ENCODE measurements at regions not wholly inside any gene's neighbourhood (a gene's known extent, or its start where the extent isn't known, plus 50 kb on each side); places are given as distances from the start of the nearest gene placed in this dataset.

DNA sequence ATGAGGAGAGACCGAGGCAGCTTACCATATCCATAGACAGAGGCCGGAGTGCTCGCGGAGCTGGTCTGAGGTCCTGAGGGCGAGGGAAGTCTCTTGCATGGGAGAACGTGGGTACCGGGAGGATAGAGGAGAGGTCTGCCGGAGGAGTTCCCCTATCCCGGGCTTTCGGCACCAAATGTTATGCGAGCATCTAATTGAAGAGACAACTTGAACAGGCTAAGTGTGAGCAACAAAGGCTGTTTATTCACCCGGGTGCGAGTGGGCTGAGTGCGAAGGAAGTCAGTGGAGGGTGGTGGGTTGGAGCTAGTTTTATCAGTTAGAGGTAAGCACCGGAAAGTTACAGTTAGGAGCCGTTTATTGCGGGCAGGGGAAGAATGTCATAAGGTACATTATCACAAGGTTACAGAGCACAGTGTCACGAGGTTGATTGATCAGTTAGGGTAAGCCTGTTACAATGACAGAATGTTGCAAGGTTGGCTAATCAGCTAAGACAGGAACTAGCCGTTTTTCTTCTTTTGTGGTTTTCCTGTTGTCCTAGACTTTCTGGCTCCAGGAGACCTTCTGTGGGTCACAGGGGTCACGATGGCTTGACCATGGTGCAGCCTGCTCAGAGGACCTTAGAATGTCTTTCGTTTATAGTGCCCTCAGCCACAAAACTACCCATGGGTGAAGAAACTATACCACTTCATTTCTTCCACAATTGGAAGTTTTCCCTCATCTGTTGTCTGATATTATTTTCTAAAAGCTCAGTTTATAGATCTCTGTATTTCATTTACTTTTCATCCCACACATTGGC, 746.0 kb upstream of the ADGRB3 start (continued):
- peak; percentile 64 for TF ChIP-seq ZBTB40 (IDR thresholded peaks at IDR 0.05)
- TF ChIP-seq ZBTB40 (CRISPR knock-in tag; IDR thresholded peaks at IDR 0.05), result no peak
- no peak for TF ChIP-seq ZNF780A (CRISPR knock-in tag; IDR thresholded peaks at IDR 0.05)
- no peak for TF ChIP-seq CBX2 (IDR thresholded peaks at IDR 0.05; ENCODE audit: insufficient read depth, low read length, poor library complexity, severe bottlenecking)
- TF ChIP-seq NCOA4 (IDR thresholded peaks at IDR 0.05; ENCODE audit: partially characterized antibody), result no peak
- no peak for TF ChIP-seq HMG20B (CRISPR knock-in tag; IDR thresholded peaks at IDR 0.05)
- TF ChIP-seq PPARD (CRISPR knock-in tag; IDR thresholded peaks at IDR 0.05), result no peak
- no peak for TF ChIP-seq ZNF146 (CRISPR knock-in tag; IDR thresholded peaks at IDR 0.05; ENCODE audit: unreplicated experiment)
- TF ChIP-seq, protein P1, sequence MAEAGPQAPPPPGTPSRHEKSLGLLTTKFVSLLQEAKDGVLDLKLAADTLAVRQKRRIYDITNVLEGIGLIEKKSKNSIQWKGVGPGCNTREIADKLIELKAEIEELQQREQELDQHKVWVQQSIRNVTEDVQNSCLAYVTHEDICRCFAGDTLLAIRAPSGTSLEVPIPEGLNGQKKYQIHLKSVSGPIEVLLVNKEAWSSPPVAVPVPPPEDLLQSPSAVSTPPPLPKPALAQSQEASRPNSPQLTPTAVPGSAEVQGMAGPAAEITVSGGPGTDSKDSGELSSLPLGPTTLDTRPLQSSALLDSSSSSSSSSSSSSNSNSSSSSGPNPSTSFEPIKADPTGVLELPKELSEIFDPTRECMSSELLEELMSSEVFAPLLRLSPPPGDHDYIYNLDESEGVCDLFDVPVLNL (CRISPR knock-in tag; IDR thresholded peaks at IDR 0.05; ENCODE audit: low read depth), result 0 out of 2 replicates have a peak, but pooled peaks have one; percentile 33
- no peak for TF ChIP-seq POLR3A (IDR thresholded peaks at IDR 0.05; ENCODE audit: borderline replicate concordance, extremely low read depth, insufficient read depth, insufficient read length)
- peak; percentile 91 for TF ChIP-seq SUPT5H (IDR thresholded peaks at IDR 0.05)
- no peak for TF ChIP-seq RBM15 (IDR thresholded peaks at IDR 0.05; ENCODE audit: insufficient read depth, low read length)
- TF ChIP-seq STAT5B (CRISPR knock-in tag; IDR thresholded peaks at IDR 0.05), result no peak
- TF ChIP-seq, protein P2, sequence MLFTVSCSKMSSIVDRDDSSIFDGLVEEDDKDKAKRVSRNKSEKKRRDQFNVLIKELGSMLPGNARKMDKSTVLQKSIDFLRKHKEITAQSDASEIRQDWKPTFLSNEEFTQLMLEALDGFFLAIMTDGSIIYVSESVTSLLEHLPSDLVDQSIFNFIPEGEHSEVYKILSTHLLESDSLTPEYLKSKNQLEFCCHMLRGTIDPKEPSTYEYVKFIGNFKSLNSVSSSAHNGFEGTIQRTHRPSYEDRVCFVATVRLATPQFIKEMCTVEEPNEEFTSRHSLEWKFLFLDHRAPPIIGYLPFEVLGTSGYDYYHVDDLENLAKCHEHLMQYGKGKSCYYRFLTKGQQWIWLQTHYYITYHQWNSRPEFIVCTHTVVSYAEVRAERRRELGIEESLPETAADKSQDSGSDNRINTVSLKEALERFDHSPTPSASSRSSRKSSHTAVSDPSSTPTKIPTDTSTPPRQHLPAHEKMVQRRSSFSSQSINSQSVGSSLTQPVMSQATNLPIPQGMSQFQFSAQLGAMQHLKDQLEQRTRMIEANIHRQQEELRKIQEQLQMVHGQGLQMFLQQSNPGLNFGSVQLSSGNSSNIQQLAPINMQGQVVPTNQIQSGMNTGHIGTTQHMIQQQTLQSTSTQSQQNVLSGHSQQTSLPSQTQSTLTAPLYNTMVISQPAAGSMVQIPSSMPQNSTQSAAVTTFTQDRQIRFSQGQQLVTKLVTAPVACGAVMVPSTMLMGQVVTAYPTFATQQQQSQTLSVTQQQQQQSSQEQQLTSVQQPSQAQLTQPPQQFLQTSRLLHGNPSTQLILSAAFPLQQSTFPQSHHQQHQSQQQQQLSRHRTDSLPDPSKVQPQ (CRISPR knock-in tag; IDR thresholded peaks at IDR 0.05; ENCODE audit: borderline replicate concordance), result 0 out of 2 replicates have a peak, but pooled peaks have one; percentile 32
- no peak for TF ChIP-seq BMI1 (IDR thresholded peaks at IDR 0.05; ENCODE audit: low read length)
- TF ChIP-seq MECOM (CRISPR knock-in tag; IDR thresholded peaks at IDR 0.05), result no peak

Measured in K562 (cell line).